ENCODE measurements at regions not wholly inside any gene's neighbourhood (a gene's known extent, or its start where the extent isn't known, plus 50 kb on each side); places are given as distances from the start of the nearest gene placed in this dataset.
"Not testable (repeated sequence)": the region's sequence is repeated elsewhere in the genome, so short reads cannot be mapped to it uniquely, and the experiment has no call there.

- DNase-seq (ENCODE audit: low read depth in 3 of 3, low spot score in 1 of 3), result no peak
These were observed 152.6 kb downstream of the RTL9 start for GRCh38 chrX:110511238-110511637.

GRCh38 chrX:110512341-110512740 lies 153.7 kb downstream of the RTL9 start:
- DNase-seq (ENCODE audit: low read depth in 3 of 3, low spot score in 1 of 3), result no peak

GRCh38 chrX:110514509-110514908 lies 155.9 kb downstream of the RTL9 start:
- no peak for DNase-seq (ENCODE audit: low read depth in 3 of 3, low spot score in 1 of 3)

GRCh38 chrX:110519501-110519900 lies 160.9 kb downstream of the RTL9 start:
- DNase-seq (ENCODE audit: low read depth in 3 of 3, low spot score in 1 of 3), result no peak

- no peak for DNase-seq (ENCODE audit: low read depth in 3 of 3, low spot score in 1 of 3)
These were observed 161.3 kb downstream of the RTL9 start for GRCh38 chrX:110519906-110520452.

- not testable (repeated sequence) for DNase-seq (ENCODE audit: low read depth in 3 of 3, low spot score in 1 of 3)
These were observed 162.0 kb downstream of the RTL9 start for GRCh38 chrX:110520652-110521051.

GRCh38 chrX:110531873-110532580 lies 173.4 kb downstream of the RTL9 start:
- DNase-seq (ENCODE audit: low read depth in 3 of 3, low spot score in 1 of 3), result no peak

- no peak for DNase-seq (ENCODE audit: low read depth in 3 of 3, low spot score in 1 of 3)
These were observed 173.9 kb downstream of the RTL9 start for GRCh38 chrX:110532581-110532931.

- no peak for DNase-seq (ENCODE audit: low read depth in 3 of 3, low spot score in 1 of 3)
These were observed 178.2 kb downstream of the RTL9 start for GRCh38 chrX:110536816-110537215.

GRCh38 chrX:110541266-110541665 lies 182.6 kb downstream of the RTL9 start:
- no peak for DNase-seq (ENCODE audit: low read depth in 3 of 3, low spot score in 1 of 3)

- not testable (repeated sequence) for DNase-seq (ENCODE audit: low read depth in 3 of 3, low spot score in 1 of 3)
These were observed 192.2 kb downstream of the RTL9 start for GRCh38 chrX:110550854-110551253.

- no peak for DNase-seq (ENCODE audit: low read depth in 3 of 3, low spot score in 1 of 3)
These were observed 199.2 kb downstream of the RTL9 start for GRCh38 chrX:110557864-110558263.

- DNase-seq (ENCODE audit: low read depth in 3 of 3, low spot score in 1 of 3), result no peak
These were observed 199.8 kb downstream of the RTL9 start for GRCh38 chrX:110558406-110558805.

- no peak for DNase-seq (ENCODE audit: low read depth in 3 of 3, low spot score in 1 of 3)
These were observed 202.4 kb downstream of the RTL9 start for GRCh38 chrX:110561034-110561433.

- no peak for DNase-seq (ENCODE audit: low read depth in 3 of 3, low spot score in 1 of 3)
These were observed 204.6 kb downstream of the RTL9 start for GRCh38 chrX:110563282-110563681.

- no peak for DNase-seq (ENCODE audit: low read depth in 3 of 3, low spot score in 1 of 3)
These were observed 209.8 kb downstream of the RTL9 start for GRCh38 chrX:110568441-110568840.

GRCh38 chrX:110569506-110569905 lies 210.9 kb downstream of the RTL9 start:
- no peak for DNase-seq (ENCODE audit: low read depth in 3 of 3, low spot score in 1 of 3)

GRCh38 chrX:110578270-110578669 lies 217.3 kb downstream of the CHRDL1 start:
- no peak for DNase-seq (ENCODE audit: low read depth in 3 of 3, low spot score in 1 of 3)

- DNase-seq (ENCODE audit: low read depth in 3 of 3, low spot score in 1 of 3), result no peak
These were observed 211.5 kb downstream of the CHRDL1 start for GRCh38 chrX:110584083-110584482.

- no peak for DNase-seq (ENCODE audit: low read depth in 3 of 3, low spot score in 1 of 3)
These were observed 207.5 kb downstream of the CHRDL1 start for GRCh38 chrX:110588164-110588563.

- no peak for DNase-seq (ENCODE audit: low read depth in 3 of 3, low spot score in 1 of 3)
These were observed 206.8 kb downstream of the CHRDL1 start for GRCh38 chrX:110588853-110589252.

GRCh38 chrX:110600745-110601310 lies 194.8 kb downstream of the CHRDL1 start:
- no peak for DNase-seq (ENCODE audit: low read depth in 3 of 3, low spot score in 1 of 3)

GRCh38 chrX:110614596-110614995 lies 181.0 kb downstream of the CHRDL1 start:
- no peak for DNase-seq (ENCODE audit: low read depth in 3 of 3, low spot score in 1 of 3)
